ENCODE measurements at regions not wholly inside any gene's neighbourhood (a gene's known extent, or its start where the extent isn't known, plus 50 kb on each side); places are given as distances from the start of the nearest gene placed in this dataset.
A peak's percentile ranks its signal among the peaks of the same experiment; 100 is the strongest.

- TF ChIP-seq CTCF (IDR thresholded peaks at IDR 0.05): no peak
- Histone ChIP-seq H3K9me3 (no peaks in the 10 kb centered on the region), H3K4me1 (no peaks in the 10 kb centered on the region), H3K36me3 (ENCODE audit: low read depth, missing control alignments) (no peaks in the 10 kb centered on the region), H3K27ac (no peak overlapping the region), H3K4me3 (no peak overlapping the region), H3K27me3 (no peaks in the 10 kb centered on the region)
- intact Hi-C loops (cut with DNase I; ENCODE audit: low total_unique reads): no loop called here
- 92 to 98% methylated on average over 1 of the region's 1 CpG for WGBS, 2 donors
- no peak for DNase-seq
Measured at GRCh38 chr5:33170411-33170810, 270.4 kb upstream of the TARS1 start.

- DNase-seq: no peak
- intact Hi-C loops (cut with DNase I; ENCODE audit: low total_unique reads): no loop called here
- Histone ChIP-seq H3K27me3 (no peaks in the 10 kb centered on the region), H3K27ac (no peak overlapping the region), H3K36me3 (ENCODE audit: low read depth, missing control alignments) (no peaks in the 10 kb centered on the region), H3K4me1 (no peaks in the 10 kb centered on the region), H3K4me3 (no peak overlapping the region), H3K9me3 (no peaks in the 10 kb centered on the region)
- 86 to 89% methylated on average over 5 of the region's 5 CpGs for WGBS, 2 donors
- no peak for TF ChIP-seq CTCF (IDR thresholded peaks at IDR 0.05)
Measured at GRCh38 chr5:33174383-33174782, 266.4 kb upstream of the TARS1 start.

GRCh38 chr5:33179301-33179700 is 261.5 kb upstream of the TARS1 start:
- no peak overlapping the region for H3K27ac ChIP-seq
- intact Hi-C loops (cut with DNase I; ENCODE audit: low total_unique reads): no loop called here
- no peaks in the 10 kb centered on the region for H3K4me1 ChIP-seq
- no peak overlapping the region for H3K4me3 ChIP-seq
- H3K9me3 ChIP-seq: no peaks in the 10 kb centered on the region
- no peak for DNase-seq
- no peaks in the 10 kb centered on the region for H3K36me3 ChIP-seq (ENCODE audit: low read depth, missing control alignments)
- no peaks in the 10 kb centered on the region for H3K27me3 ChIP-seq
- TF ChIP-seq CTCF (IDR thresholded peaks at IDR 0.05) (no peak), POLR2A (IDR thresholded peaks at IDR 0.05) (no peak)
- 95 to 97% methylated on average over 2 of the region's 2 CpGs for WGBS, 2 donors

- no peak overlapping the region for H3K4me3 ChIP-seq
- TF ChIP-seq POLR2A (IDR thresholded peaks at IDR 0.05) (no peak), CTCF (IDR thresholded peaks at IDR 0.05) (peak in 1 of 3 experiments; percentile 27)
- WGBS, 2 donors: 71 to 76% methylated on average over 4 of the region's 4 CpGs
Measured at GRCh38 chr5:33180900-33181299, 259.9 kb upstream of the TARS1 start.

GRCh38 chr5:33182986-33183385 is 257.8 kb upstream of the TARS1 start:
- Histone ChIP-seq H3K4me3 (no peak overlapping the region), H3K27me3 (no peaks in the 10 kb centered on the region), H3K9me3 (no peaks in the 10 kb centered on the region), H3K27ac (no peak overlapping the region), H3K4me1 (no peaks in the 10 kb centered on the region), H3K36me3 (ENCODE audit: low read depth, missing control alignments) (no peaks in the 10 kb centered on the region)
- WGBS, 2 donors: 71 to 84% methylated on average over 4 of the region's 4 CpGs
- no peak for DNase-seq
- TF ChIP-seq POLR2A (IDR thresholded peaks at IDR 0.05) (no peak), CTCF (IDR thresholded peaks at IDR 0.05) (no peak)
- intact Hi-C loops (cut with DNase I; ENCODE audit: low total_unique reads): no loop called here

More at GRCh38 chr5:33180900-33181299, 259.9 kb upstream of the TARS1 start:
- H3K9me3 ChIP-seq: no peaks in the 10 kb centered on the region
- intact Hi-C loops (cut with DNase I; ENCODE audit: low total_unique reads): no loop called here
- no peak for DNase-seq
- H3K36me3 ChIP-seq (ENCODE audit: low read depth, missing control alignments): no peaks in the 10 kb centered on the region
- no peaks in the 10 kb centered on the region for H3K27me3 ChIP-seq
- no peak overlapping the region for H3K27ac ChIP-seq
- H3K4me1 ChIP-seq: no peaks in the 10 kb centered on the region
